GM21825 (cell line): ENCODE measurements at regions not wholly inside any gene's neighbourhood (a gene's known extent, or its start where the extent isn't known, plus 50 kb on each side); places are given as distances from the start of the nearest gene placed in this dataset.
"Not testable (repeated sequence)": the region's sequence is repeated elsewhere in the genome, so short reads cannot be mapped to it uniquely, and the experiment has no call there.

Source experiments
- ATAC-seq: cut with Tn5 transposase; IDR thresholded peaks from one replicate; pipeline ENCODE4 v1.9.1; 2021; ENCODE audit warnings: mild to moderate bottlenecking, moderate library complexity; ENCODE audit not compliant: unreplicated experiment

DNA sequence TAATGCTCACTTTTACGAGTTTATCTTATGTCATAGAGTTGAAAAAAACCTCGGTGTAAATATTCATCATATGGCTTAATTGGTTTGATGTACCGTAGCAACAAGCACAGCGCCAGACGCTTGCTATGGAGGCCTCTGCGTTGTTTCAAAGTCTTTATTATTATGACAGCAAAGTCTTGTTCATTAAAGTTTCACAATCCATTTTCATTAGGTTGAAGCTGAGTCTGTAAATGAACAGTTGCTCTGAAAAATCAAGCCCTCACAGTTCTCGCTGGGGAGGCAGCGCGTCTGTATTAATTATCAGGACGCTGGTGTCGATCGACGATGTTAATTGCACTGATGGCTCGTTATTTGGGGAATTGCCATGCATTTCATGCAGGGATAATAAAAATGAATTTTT lies 185.6 kb downstream of the INSC start:
- no peak for ATAC-seq

DNA sequence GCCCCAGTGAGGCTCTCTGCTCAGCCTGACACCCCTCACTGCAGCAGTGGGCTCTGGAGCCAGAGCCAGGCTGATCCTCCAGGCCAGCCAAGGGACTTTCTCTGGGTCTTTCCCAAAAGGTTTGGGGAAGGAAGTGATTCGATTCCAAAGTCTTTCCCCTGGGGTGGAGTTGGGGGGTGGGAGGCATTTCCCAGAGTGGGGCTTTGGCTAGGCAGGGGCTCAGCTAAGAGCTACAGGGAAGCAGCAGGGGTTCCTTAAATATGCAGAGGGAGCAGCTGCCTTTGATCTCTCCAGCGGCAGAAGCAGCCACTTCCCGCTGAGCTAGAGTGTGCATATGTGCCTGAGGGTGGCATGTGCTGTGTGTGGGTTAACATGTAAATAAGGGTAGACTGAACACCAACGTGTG lies 192.9 kb downstream of the INSC start:
- ATAC-seq = no peak

DNA sequence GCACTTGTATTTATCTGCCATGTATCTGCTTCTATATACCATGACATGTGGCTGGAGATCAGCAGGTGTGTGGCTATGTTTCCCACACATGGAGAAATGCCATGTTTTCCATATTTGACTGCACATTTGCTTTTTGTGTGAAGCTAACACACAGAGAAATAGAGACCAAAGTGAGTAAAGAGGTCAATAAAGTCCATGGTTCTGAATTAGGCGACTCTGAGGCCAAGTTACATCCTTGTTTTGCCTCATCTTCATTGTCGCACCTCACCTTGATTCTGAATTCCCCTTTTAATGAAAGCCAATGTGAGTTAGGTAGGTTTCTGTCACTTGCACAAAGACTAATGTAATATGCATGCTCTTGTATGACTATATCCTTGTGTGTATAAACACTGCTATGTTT lies 194.1 kb downstream of the INSC start:
- no peak for ATAC-seq

DNA sequence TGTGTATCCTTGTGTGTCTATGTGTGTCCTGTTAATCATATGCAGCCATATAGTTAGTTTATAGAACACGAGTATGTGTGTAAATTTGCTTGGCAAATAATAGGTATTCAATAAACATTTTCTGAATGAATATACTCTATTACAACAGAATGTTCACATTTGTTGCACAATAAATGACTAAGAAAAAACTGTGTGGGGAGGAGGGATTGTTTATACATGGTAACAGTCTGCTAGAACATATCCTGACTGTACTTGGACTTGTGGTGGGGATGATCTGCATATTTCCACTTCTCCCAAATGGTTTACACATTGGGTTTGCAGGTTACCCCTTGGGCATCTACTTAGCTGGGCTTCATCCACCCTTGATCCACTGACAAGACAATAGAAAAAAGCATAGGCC lies 194.6 kb downstream of the INSC start:
- no peak for ATAC-seq

DNA sequence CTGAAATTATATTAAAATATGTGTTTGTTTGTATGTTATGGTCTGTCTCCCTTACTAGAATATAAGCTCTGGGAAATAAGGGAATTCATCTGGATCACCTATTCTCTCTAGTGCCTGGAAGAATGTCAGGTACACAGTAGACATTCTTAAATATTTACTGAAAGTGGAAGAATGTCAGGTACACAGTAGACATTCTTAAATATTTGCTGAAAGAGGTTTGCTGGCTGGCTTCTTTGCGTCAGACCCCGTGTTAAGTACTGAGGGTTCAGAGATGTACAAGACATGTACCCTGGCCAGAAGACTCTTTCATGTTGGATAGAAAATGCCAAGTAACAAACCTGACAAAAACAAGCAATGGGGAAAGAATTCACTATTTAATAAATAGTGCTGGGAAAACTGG lies 199.1 kb downstream of the INSC start:
- no peak for ATAC-seq

DNA sequence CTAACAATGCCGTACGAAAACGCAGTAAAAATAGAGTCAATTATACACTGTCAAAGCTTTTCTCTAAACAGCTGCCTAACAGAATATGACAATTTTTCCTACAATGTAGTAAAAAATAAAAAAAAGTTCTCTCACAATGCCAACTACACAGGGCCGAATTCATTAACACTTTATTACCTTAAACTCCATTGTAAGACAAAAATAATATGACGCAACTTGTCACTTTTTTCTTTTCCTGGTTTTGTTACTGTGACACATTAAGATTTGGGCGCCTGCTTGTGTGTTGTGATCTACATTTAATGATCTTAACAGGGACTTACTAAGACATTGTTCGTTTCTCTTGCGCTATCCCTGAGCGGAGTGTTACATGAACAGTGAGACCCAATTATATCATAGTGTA lies 204.1 kb downstream of the INSC start:
- no peak for ATAC-seq

DNA sequence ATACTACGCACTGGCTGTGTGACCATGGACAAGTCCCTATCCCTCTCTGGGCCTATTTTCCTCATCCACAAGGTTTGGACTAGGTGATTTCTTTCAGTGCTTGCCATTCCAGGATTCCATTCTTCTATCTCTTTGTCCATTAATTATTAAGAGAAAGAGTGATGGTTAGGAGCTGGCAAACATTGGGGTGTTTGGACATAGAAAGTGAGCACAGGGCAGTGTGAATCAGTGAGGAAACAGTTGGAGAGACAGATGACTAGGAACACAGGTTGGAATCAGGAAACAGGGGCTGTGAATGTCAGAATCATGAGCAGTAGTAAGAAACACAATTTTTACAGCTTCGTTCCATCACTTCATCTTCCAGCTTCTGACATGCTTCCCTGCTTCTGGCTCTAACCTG lies 211.8 kb downstream of the INSC start:
- no peak for ATAC-seq

DNA sequence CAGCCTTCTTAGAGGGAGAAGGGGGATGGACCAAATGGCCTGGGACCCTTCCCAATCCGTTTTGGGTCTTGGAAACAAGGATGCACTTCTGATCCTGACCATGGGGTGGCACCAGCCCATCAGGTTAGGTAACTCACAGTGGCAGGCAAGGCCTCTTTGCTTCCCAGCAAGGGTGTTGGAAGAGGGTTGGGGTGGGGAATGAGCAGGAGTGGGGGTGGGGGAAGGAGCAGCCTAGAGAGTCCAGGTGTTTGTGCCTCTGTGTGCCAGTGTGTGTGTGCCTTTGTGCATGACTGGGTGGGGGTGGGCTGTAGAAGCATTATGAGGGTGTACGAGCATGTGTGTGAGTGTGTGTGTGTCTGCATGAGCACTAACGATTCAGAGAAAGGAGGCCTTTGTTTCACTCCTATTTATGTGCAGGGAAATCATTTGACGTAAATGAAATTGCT lies 213.1 kb downstream of the INSC start:
- no peak for ATAC-seq

DNA sequence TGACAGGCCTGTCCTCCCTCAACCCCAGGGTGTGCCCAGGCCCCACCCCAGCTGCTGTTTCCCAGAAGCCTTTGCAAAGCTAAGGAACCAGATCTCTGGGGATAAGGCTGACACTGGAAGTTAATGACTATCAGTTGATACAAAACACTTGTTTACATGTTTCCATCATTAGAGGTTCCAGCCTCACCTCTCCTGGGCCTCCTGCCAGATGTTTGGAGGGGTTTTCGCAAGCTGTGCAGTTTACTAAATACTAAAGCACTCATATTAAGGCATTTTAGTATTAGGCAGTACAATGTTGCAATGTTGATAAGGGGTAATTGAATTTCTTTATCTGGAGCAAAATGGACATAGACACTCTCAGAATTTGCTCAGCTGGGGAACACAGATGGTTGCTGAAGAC lies 218.7 kb downstream of the INSC start:
- ATAC-seq = no peak

DNA sequence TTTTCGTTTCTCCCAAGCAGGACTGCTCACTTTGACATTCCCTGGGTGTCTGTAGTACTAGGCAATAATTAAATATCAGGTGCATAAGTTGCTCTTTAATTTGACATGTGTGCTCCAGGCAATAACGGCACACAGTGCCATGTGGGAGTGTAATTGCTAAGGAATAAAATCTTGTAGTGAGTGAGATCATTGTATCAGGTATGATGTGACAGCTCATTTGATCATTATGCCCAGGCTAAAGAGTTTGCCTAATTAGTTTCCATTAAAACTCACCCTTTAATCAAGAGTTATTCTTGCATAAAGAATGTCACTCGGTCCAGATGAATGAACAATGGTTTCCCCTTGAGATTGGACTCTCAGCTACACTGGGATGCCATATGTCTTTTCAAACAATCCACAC lies 220.0 kb downstream of the INSC start:
- no peak for ATAC-seq

DNA sequence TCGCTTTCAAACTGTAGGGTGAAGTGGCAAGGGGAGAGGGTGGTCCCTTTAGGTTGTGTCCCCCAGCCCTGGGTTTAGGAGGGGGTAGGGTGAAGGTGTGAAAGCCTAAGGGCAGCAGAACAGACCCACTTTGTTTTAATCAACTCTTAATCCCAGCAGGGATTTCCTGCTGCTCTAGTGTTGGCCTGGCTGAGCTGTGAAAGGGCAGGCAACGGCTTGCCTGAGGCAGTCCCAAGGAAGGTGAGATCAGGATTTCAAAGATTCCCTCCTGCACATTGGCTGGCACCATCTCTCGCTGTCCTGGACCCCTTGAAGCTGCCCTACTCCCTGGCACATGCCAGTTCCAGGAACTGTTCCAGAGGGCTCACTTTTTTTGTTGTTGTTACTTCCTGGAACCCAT lies 221.3 kb downstream of the INSC start:
- no peak for ATAC-seq

DNA sequence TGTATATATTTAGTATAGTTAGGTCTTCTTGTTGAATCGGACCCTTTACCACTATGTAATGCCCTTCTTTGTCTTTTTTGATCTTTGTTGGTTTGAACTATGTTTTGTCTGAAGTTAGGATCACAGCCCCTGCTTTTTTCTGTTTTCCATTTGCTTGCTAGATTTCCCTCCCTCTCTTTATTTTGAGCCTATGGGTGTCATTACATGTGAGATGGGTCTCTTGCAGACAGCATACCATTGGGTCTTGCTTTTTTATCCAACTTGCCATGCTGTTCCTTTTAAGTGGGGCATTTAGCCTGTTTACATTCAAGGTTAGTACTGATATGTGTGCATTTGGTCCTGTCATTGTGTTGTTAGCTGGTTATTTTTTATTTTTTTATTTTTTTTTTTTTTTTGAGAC lies 224.6 kb downstream of the INSC start:
- ATAC-seq = no peak

DNA sequence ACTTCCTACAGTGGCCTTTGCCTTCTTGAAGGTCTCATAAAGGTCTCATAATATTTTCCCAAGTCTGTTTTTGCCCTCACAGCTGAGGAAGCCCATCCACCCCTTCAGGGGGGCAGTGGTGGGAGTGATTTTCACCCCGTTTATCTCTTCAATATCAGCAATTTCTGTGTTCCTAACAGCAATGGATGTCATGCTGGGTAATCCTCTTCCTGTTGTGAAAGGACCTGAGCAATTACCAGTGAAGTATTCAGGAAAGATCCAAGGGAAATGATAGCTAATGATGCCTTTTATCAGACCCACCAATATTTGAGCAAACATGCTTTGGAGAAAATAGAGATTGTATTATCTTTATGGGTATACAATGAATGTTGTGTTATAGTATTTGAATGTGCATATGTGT lies 226.9 kb downstream of the INSC start:
- ATAC-seq = no peak

DNA sequence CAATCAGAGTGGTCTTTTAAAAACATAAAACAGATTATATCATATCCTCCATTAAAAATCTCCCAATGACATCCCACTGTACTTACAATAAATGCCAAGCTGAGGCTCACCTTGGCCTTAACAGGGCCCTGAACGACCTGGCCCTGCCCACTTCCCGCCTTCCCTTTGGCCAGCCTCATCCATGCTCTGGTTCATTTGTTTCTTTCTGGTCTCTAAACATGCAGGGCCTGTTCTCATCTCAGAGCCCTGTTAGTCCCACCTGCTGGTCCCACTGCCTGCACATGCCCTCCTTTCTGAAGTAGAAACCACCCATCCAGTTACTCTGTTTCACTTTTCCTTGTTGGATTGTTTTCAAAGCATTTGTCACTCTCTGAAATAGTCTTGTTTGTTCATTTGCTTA lies 227.4 kb downstream of the INSC start:
- ATAC-seq = no peak

DNA sequence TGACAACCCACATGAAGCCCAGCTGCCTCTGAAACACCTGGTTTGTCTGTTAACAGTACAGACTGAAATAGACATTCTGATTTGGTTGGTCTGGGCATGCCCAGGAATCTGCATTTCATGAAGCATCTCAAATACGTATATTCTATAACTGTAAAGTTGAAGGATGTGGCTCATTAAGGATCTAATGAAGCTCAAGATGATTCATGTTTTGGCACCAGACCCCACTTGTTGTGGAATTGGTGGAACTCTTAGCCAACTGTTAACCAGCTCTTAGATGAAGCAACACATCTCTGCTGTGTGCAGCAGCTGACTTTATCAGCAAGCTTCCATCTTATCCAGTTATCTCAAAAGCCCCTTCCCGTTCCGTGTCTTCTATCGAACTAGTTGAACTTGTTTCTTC lies 232.2 kb downstream of the INSC start:
- ATAC-seq = no peak

DNA sequence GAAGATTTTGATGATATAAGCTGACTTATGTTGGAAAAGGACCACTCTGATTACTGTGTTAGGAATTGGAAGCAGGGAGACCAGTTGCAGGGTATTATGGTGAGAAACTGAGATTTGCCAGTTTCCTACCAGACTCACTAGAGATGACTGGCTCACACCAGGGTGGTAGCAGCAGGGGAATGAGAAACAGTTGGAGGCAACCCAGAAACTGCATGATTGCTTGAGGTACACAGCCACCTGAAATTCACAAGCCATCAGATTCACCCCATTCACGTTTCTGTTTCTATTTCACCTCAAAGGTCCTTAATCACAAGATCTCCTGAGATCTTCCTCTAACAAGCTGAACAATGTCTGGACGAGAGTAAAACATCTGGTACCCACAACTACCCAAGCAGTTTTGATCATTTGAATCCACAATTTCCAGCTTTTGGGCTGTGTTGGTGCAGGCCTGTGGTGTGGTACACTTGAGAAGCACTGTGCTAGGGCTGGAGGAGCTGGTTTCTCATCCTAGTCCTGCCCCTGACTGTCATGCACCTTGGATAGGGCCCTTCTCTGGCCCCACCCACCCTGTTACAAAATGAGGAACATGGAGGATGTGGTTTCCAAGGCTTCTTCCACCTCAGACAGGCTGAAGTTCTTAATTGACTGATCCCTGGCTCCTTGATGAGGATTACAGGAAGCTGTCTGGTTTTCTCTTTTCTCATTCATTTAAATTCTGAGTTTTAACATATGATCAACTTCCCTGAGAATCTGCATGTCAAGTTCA lies 233.4 kb downstream of the INSC start:
- no peak for ATAC-seq

DNA sequence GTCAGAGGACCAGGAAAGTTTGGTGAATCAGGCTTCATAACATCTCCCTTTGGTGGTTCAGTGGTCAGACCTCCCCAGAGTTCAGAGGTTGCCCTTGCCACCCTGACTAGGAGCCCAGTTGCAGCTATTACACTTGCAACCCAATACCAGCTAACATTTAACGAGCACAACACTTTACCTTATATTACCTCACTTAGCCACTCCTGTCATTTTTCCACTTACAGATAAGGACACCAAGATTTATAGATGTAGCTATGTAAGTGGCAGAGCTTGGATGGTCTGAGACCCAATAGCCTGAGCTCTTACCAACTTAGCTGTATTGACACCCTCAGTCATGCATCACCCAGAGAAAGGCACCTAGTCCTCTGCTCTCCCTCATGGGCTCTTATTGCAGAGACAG lies 234.7 kb downstream of the INSC start:
- no peak for ATAC-seq

DNA sequence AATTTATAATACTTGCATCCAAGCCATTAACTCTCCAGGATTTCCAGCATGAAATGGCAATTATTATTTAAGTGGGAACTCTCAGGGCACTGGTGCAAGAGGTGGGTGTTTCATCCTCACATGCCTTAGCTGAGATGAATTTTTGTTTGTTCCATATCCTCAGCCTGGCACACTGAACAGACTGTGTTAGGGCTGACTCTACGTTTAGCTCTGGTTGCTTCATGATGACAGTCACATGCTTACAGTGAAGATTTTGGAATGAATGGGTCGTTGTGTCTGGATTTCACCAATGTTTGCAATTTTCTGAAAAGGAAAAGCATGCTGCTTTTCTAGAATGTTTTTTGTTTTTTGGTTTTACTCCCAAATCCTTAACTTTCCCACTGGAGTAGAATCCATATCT lies 246.6 kb downstream of the INSC start:
- no peak for ATAC-seq

DNA sequence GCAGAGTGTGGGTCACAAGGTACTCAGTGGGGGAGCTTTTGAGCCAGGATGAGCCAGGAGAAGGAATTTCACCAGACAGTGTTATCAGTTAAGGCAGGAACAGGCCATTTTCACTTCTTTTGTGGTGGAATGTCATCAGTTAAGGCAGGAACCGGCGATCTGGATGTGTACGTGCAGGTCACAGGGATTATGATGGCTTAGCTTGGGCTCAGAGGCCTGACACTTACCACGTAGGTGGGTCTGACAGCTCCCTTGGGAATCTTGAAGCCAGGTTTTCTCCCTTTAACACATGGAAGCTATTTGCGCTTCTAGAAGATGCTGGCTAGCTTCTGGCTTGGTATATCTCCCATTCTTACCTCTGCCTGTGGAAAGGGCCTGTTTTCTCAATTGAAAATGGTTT lies 250.6 kb downstream of the INSC start:
- ATAC-seq = not testable (repeated sequence)

DNA sequence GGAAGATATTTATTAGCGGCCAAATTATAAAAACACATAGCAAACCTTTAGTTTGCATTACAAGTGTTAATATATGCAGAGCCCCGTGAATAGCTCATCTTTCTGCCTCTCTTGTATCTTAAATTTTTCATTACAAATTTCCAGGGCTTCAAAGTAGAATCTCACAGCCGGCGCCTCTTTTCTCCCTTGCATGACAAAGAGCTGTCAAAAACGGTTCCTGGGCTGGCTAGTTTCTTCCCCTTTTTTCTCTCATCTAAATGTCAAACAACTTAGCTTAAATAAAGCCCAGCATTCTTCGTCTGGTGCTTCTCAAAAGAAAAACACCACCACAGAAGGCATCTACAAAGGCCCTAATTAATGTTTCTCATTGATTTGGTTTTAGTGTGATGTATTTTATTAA lies 253.0 kb downstream of the INSC start:
- ATAC-seq = no peak

DNA sequence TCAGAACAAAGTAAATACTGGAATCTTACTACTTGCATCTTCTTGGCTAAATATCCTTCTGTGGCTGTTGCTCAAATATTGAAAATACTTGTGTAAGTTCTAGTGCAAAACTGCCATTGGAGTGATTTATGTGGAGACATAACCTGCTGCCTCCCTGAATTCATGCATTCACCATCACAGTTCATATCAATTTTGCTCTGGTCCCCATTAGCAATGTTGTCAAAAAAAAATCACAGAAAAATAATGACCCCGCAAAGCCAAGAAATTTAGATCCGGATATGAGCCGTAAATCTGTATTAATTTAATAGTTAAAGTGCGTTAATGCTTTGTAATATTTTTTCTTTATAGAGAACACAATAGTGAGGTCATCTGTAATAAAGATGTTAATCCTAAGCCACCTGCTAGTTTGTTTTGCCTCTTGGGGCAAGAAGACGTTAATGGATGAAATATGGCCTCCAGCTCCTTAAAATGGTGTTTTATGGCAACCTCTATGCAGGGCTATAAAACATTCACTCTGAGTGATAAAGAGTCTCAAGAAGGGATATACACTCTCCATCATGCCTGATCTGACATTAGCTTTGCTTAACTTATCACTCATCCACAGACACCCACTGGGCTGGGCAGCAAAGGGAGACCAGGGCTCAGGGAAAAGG lies 255.9 kb downstream of the INSC start:
- no peak for ATAC-seq

DNA sequence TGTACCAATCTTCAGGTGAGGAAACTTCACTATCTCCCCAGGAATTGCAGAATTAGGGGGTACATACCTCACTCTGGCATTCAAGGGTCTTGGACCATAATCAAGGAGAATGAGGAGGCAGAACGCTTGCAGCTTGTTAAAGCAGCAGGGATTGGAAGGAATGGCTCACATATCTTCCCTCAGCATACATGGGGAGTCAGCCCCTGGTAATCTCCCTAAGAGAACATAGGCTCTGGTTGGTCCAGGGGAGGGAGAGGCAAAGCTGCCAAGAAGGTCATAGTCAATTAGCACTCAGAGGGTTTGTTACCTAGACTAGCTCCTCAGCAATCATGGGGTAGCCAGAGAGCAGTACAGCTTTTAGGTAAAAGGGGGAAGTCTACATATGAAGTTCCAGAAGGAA lies 256.8 kb downstream of the INSC start:
- no peak for ATAC-seq

DNA sequence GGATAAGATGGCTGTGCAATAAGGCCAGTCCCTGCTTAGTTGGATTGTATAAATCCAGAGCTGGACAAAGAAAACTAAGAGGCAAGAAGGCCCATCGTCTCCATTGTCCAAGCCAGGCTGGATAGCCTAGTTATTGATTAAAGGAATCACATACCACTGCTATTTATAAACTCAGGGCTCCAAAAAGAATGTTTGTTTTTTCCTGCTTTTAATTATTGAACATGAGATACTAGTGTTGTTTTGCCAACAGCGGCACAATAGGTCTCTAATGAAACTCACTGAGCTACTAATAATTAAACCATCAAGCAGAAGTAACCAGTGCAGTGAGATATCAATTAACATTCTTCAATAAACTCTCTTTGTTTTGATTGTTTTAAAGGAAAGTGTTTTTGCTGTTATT lies 259.7 kb downstream of the INSC start:
- ATAC-seq = no peak
